ENCODE measurements at regions not wholly inside any gene's neighbourhood (a gene's known extent, or its start where the extent isn't known, plus 50 kb on each side); places are given as distances from the start of the nearest gene placed in this dataset.

DNA sequence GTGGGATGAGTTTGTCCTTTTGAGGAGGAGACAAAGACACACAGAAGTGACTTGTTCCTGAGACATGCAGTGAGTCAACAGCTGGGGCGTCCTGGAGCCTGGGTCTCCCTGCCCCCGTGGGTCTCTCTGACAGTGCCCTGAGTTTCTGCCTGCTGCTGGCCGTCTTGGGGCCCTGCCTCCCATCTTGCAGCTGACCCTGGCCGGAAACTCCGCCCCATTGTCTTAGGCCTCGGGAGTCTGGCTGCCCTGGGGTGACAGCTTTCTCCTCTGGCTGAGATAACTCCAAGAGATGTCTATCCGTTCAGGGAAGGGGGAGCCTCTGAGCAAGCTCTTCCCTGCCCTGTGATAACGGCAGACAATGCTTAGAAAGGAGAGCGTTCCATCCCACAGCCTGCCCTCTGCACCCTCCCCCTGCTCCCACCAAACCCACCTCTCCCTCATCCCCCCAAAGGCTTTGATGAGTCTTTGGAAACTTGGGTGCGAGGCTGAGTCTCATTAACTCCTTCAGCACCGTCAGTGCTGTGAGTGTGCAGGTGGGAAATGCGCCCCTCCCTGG lies 69.5 kb upstream of the PODXL start:
- TF ChIP-seq JUNB (IDR thresholded peaks at IDR 0.05) = peak; percentile 37; the same call in 1 of the 2 replicates
- TF ChIP-seq CEBPB (IDR thresholded peaks at IDR 0.05) = no peak
- TF ChIP-seq, protein P1, sequence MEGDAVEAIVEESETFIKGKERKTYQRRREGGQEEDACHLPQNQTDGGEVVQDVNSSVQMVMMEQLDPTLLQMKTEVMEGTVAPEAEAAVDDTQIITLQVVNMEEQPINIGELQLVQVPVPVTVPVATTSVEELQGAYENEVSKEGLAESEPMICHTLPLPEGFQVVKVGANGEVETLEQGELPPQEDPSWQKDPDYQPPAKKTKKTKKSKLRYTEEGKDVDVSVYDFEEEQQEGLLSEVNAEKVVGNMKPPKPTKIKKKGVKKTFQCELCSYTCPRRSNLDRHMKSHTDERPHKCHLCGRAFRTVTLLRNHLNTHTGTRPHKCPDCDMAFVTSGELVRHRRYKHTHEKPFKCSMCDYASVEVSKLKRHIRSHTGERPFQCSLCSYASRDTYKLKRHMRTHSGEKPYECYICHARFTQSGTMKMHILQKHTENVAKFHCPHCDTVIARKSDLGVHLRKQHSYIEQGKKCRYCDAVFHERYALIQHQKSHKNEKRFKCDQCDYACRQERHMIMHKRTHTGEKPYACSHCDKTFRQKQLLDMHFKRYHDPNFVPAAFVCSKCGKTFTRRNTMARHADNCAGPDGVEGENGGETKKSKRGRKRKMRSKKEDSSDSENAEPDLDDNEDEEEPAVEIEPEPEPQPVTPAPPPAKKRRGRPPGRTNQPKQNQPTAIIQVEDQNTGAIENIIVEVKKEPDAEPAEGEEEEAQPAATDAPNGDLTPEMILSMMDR (IDR thresholded peaks at IDR 0.05) = 0 out of 3 replicates have a peak, but pooled peaks have one; percentile 10
- TF ChIP-seq CBX8 (IDR thresholded peaks at IDR 0.05) = no peak
- no peak for TF ChIP-seq CHD4 (IDR thresholded peaks at IDR 0.05; ENCODE audit: borderline replicate concordance)
- TF ChIP-seq, protein P2, sequence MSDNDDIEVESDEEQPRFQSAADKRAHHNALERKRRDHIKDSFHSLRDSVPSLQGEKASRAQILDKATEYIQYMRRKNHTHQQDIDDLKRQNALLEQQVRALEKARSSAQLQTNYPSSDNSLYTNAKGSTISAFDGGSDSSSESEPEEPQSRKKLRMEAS (IDR thresholded peaks at IDR 0.05) = peak; percentile 55; the same call in 1 of the 2 replicates
- TF ChIP-seq POLR2AphosphoS2 (conservative IDR thresholded peaks at IDR 0.05; ENCODE audit: low read length) = no peak
- no peak for TF ChIP-seq ZSCAN20 (CRISPR knock-in tag; IDR thresholded peaks at IDR 0.05)
- 0 out of 5 replicates have a peak, but pooled peaks of 1 of the 2 experiments have one; percentile 52 for TF ChIP-seq JUN (IDR thresholded peaks at IDR 0.05)
- TF ChIP-seq BHLHE40 (IDR thresholded peaks at IDR 0.05; ENCODE audit: low read depth, low read length) = no peak
- no peak for TF ChIP-seq KDM5A (IDR thresholded peaks at IDR 0.05)

Data from A549 (cell line).